Activated T-cell treated with anti-CD3 and anti-CD28 coated beads, Interleukin-2, amount 50 U/mL, for 72 hours (primary cell): ENCODE measurements at regions not wholly inside any gene's neighbourhood (a gene's known extent, or its start where the extent isn't known, plus 50 kb on each side); places are given as distances from the start of the nearest gene placed in this dataset.
"Not testable (repeated sequence)": the region's sequence is repeated elsewhere in the genome, so short reads cannot be mapped to it uniquely, and the experiment has no call there.

Experiments
- ATAC-seq, 2 donors: fragments of 150-1000 bp; cut with Tn5 transposase; replicated peaks in 1 of 2; 2 replicates each; pipeline ENCODE4 v1.10.0; 2021; ENCODE audit warnings: moderate library complexity in 2 of 2, mild to moderate bottlenecking in 1 of 2
- DNase-seq, 2 donors: peaks; one replicate each; pipeline ENCODE4 v3.0.0; 2021 to 2022; ENCODE audit warnings: mixed read lengths in 1 of 2
- H3K27ac Mint-ChIP-seq: one replicate; pipeline ENCODE4 v1.8.0; 2022; ENCODE audit warnings: mild to moderate bottlenecking, moderate library complexity, mixed read lengths
- H3K27me3 Mint-ChIP-seq: one replicate; pipeline ENCODE4 v1.8.0; 2022; ENCODE audit warnings: low read depth, mixed read lengths
- H3K36me3 Mint-ChIP-seq, 2 donors: one replicate each; pipeline ENCODE4 v1.8.0; 2022; ENCODE audit warnings: mixed read lengths in 2 of 2, mild to moderate bottlenecking in 1 of 2; ENCODE audit not compliant: insufficient read depth in 2 of 2
- H3K4me1 Mint-ChIP-seq: one replicate; pipeline ENCODE4 v1.8.0; 2022; ENCODE audit warnings: low read depth, mixed read lengths
- H3K4me3 Mint-ChIP-seq, 2 donors: one replicate each; pipeline ENCODE4 v1.8.0; 2022; ENCODE audit warnings: mild to moderate bottlenecking in 2 of 2, mixed read lengths in 2 of 2, moderate library complexity in 2 of 2
- H3K9me3 Mint-ChIP-seq, 2 donors: one replicate each; pipeline ENCODE4 v1.8.0; 2022; ENCODE audit warnings: mixed read lengths in 2 of 2

GRCh38 chr6:11894212-11894611, 115.6 kb upstream of the ADTRP start:
- H3K4me3 Mint-ChIP-seq = no peak overlapping the region
- peaks cover 0 to 2% of the 10 kb centered on the region in 2 donors for H3K36me3 Mint-ChIP-seq

GRCh38 chr6:11891547-11891946, 112.9 kb upstream of the ADTRP start:
- Mint-ChIP-seq H3K27me3 (no peaks in the 10 kb centered on the region), H3K9me3 (peaks cover 3% of the 10 kb centered on the region in 2 donors), H3K27ac (no peak overlapping the region), H3K4me3 (no peak overlapping the region), H3K36me3 (peaks cover 0 to 2% of the 10 kb centered on the region in 2 donors), H3K4me1 (no peaks in the 10 kb centered on the region)
- ATAC-seq (no peak), DNase-seq (no peak)

More at GRCh38 chr6:11894212-11894611, 115.6 kb upstream of the ADTRP start:
- no peak overlapping the region for H3K27ac Mint-ChIP-seq
- DNase-seq (no peak), ATAC-seq (no peak)
- H3K27me3 Mint-ChIP-seq = no peaks in the 10 kb centered on the region
- peaks cover 1 to 3% of the 10 kb centered on the region in 2 donors for H3K9me3 Mint-ChIP-seq
- H3K4me1 Mint-ChIP-seq = no peaks in the 10 kb centered on the region

- Mint-ChIP-seq H3K9me3 (peaks cover 2 to 3% of the 10 kb centered on the region in 2 donors), H3K4me3 (no peak overlapping the region), H3K27ac (no peak overlapping the region), H3K4me1 (peaks cover under 1% of the 10 kb centered on the region), H3K36me3 (peaks cover 0 to 2% of the 10 kb centered on the region in 2 donors), H3K27me3 (no peaks in the 10 kb centered on the region)
- ATAC-seq = no peak
- DNase-seq = no peak
Measured at GRCh38 chr6:11890849-11891248, 112.2 kb upstream of the ADTRP start.

- H3K4me1 Mint-ChIP-seq = peaks cover 7% of the 10 kb centered on the region
- DNase-seq (no peak), ATAC-seq (no peak)
- peaks cover 0 to 2% of the 10 kb centered on the region in 2 donors for H3K36me3 Mint-ChIP-seq
- H3K4me3 Mint-ChIP-seq = no peak overlapping the region
- H3K27me3 Mint-ChIP-seq = no peaks in the 10 kb centered on the region
- H3K27ac Mint-ChIP-seq = no peak overlapping the region
- peaks cover 0 to 3% of the 10 kb centered on the region in 2 donors for H3K9me3 Mint-ChIP-seq
Measured at GRCh38 chr6:11890209-11890608, 111.6 kb upstream of the ADTRP start.

- H3K9me3 Mint-ChIP-seq = peaks cover 0 to 3% of the 10 kb centered on the region in 2 donors
- H3K27ac Mint-ChIP-seq = no peak overlapping the region
- H3K36me3 Mint-ChIP-seq = peaks cover under 1 to 2% of the 10 kb centered on the region in 2 donors
- no peak overlapping the region for H3K4me3 Mint-ChIP-seq
- H3K27me3 Mint-ChIP-seq = no peaks in the 10 kb centered on the region
- DNase-seq (no peak), ATAC-seq (no peak)
- peaks cover 13% of the 10 kb centered on the region for H3K4me1 Mint-ChIP-seq
Measured at GRCh38 chr6:11889572-11889971, 111.0 kb upstream of the ADTRP start.

GRCh38 chr6:11888727-11889126, 110.1 kb upstream of the ADTRP start:
- no peaks in the 10 kb centered on the region for H3K27me3 Mint-ChIP-seq
- H3K4me3 Mint-ChIP-seq = no peak overlapping the region
- H3K36me3 Mint-ChIP-seq = peaks cover 2% of the 10 kb centered on the region in 2 donors
- H3K4me1 Mint-ChIP-seq = peaks cover 14% of the 10 kb centered on the region
- no peak overlapping the region for H3K27ac Mint-ChIP-seq
- peaks cover 1 to 3% of the 10 kb centered on the region in 2 donors for H3K9me3 Mint-ChIP-seq
- no peak for DNase-seq
- ATAC-seq = no peak

GRCh38 chr6:11885159-11885558, 106.6 kb upstream of the ADTRP start:
- Mint-ChIP-seq H3K4me3 (no peak overlapping the region), H3K4me1 (peaks cover 14% of the 10 kb centered on the region), H3K27me3 (no peaks in the 10 kb centered on the region), H3K27ac (peak overlapping the region; percentile 34), H3K36me3 (peaks cover 8 to 13% of the 10 kb centered on the region in 2 donors), H3K9me3 (peaks cover 4 to 10% of the 10 kb centered on the region in 2 donors)
- no peak for DNase-seq
- no peak for ATAC-seq

- not testable (repeated sequence) for H3K27ac Mint-ChIP-seq, ATAC-seq
- H3K36me3 Mint-ChIP-seq = peaks cover 8 to 18% of the 10 kb centered on the region in 2 donors
Measured at GRCh38 chr6:11883471-11883870, 104.9 kb upstream of the ADTRP start.

GRCh38 chr6:11880156-11880555, 101.6 kb upstream of the ADTRP start:
- H3K4me1 Mint-ChIP-seq, DNase-seq, H3K9me3 Mint-ChIP-seq, ATAC-seq, H3K27me3 Mint-ChIP-seq, H3K27ac Mint-ChIP-seq, H3K4me3 Mint-ChIP-seq: not testable (repeated sequence)
- peaks cover 8 to 18% of the 10 kb centered on the region in 2 donors for H3K36me3 Mint-ChIP-seq

More at GRCh38 chr6:11883471-11883870, 104.9 kb upstream of the ADTRP start:
- not testable (repeated sequence) for DNase-seq, H3K4me3 Mint-ChIP-seq, H3K27me3 Mint-ChIP-seq
- Mint-ChIP-seq H3K4me1 (peaks cover 14% of the 10 kb centered on the region), H3K9me3 (peaks cover 9 to 12% of the 10 kb centered on the region in 2 donors)

- H3K27ac Mint-ChIP-seq = no peak overlapping the region
- no peak overlapping the region for H3K4me3 Mint-ChIP-seq
- no peaks in the 10 kb centered on the region for H3K4me1 Mint-ChIP-seq
- no peak for DNase-seq
- H3K36me3 Mint-ChIP-seq = peaks cover 8 to 17% of the 10 kb centered on the region in 2 donors
- peaks cover 8 to 11% of the 10 kb centered on the region in 2 donors for H3K9me3 Mint-ChIP-seq
- H3K27me3 Mint-ChIP-seq = no peaks in the 10 kb centered on the region
- no peak for ATAC-seq
Measured at GRCh38 chr6:11878735-11879134, 100.1 kb upstream of the ADTRP start.

- H3K27me3 Mint-ChIP-seq = no peaks in the 10 kb centered on the region
- H3K9me3 Mint-ChIP-seq = peaks cover 8 to 11% of the 10 kb centered on the region in 2 donors
- ATAC-seq (no peak), DNase-seq (no peak)
- H3K4me3 Mint-ChIP-seq = no peak overlapping the region
- no peaks in the 10 kb centered on the region for H3K4me1 Mint-ChIP-seq
- no peak overlapping the region for H3K27ac Mint-ChIP-seq
- peaks cover 8 to 17% of the 10 kb centered on the region in 2 donors for H3K36me3 Mint-ChIP-seq
Measured at GRCh38 chr6:11878029-11878428, 99.4 kb upstream of the ADTRP start.

- no peak overlapping the region for H3K4me3 Mint-ChIP-seq
Measured at GRCh38 chr6:11876934-11877433, 98.4 kb upstream of the ADTRP start.

GRCh38 chr6:11875325-11876109, 96.9 kb upstream of the ADTRP start:
- Mint-ChIP-seq H3K4me3 (no peak overlapping the region), H3K36me3 (peaks cover 0 to 6% of the 10 kb centered on the region in 2 donors)

More at GRCh38 chr6:11876934-11877433, 98.4 kb upstream of the ADTRP start:
- H3K4me1 Mint-ChIP-seq = no peaks in the 10 kb centered on the region
- H3K27me3 Mint-ChIP-seq = no peaks in the 10 kb centered on the region
- H3K36me3 Mint-ChIP-seq = peaks cover 5 to 10% of the 10 kb centered on the region in 2 donors
- no peak overlapping the region for H3K27ac Mint-ChIP-seq
- peaks cover 6 to 9% of the 10 kb centered on the region in 2 donors for H3K9me3 Mint-ChIP-seq
- DNase-seq (no peak), ATAC-seq (no peak)

More at GRCh38 chr6:11875325-11876109, 96.9 kb upstream of the ADTRP start:
- Mint-ChIP-seq H3K4me1 (no peaks in the 10 kb centered on the region), H3K27ac (no peak overlapping the region), H3K27me3 (no peaks in the 10 kb centered on the region), H3K9me3 (peaks cover 3 to 9% of the 10 kb centered on the region in 2 donors)
- ATAC-seq = no peak
- DNase-seq = no peak
